ENCODE measurements at regions not wholly inside any gene's neighbourhood (a gene's known extent, or its start where the extent isn't known, plus 50 kb on each side); places are given as distances from the start of the nearest gene placed in this dataset.

GRCh38 chr18:30492552-30493129, 549.9 kb downstream of the DSC3 start:
- TF ChIP-seq, protein P1, sequence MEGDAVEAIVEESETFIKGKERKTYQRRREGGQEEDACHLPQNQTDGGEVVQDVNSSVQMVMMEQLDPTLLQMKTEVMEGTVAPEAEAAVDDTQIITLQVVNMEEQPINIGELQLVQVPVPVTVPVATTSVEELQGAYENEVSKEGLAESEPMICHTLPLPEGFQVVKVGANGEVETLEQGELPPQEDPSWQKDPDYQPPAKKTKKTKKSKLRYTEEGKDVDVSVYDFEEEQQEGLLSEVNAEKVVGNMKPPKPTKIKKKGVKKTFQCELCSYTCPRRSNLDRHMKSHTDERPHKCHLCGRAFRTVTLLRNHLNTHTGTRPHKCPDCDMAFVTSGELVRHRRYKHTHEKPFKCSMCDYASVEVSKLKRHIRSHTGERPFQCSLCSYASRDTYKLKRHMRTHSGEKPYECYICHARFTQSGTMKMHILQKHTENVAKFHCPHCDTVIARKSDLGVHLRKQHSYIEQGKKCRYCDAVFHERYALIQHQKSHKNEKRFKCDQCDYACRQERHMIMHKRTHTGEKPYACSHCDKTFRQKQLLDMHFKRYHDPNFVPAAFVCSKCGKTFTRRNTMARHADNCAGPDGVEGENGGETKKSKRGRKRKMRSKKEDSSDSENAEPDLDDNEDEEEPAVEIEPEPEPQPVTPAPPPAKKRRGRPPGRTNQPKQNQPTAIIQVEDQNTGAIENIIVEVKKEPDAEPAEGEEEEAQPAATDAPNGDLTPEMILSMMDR (IDR thresholded peaks at IDR 0.05; ENCODE audit: insufficient read depth, low read depth, low read length, missing control alignments), result no peak
- no peak for DNase-seq (ENCODE audit: low read depth)
- no peak overlapping the region for H3K4me3 ChIP-seq (ENCODE audit: low read length)

DNA sequence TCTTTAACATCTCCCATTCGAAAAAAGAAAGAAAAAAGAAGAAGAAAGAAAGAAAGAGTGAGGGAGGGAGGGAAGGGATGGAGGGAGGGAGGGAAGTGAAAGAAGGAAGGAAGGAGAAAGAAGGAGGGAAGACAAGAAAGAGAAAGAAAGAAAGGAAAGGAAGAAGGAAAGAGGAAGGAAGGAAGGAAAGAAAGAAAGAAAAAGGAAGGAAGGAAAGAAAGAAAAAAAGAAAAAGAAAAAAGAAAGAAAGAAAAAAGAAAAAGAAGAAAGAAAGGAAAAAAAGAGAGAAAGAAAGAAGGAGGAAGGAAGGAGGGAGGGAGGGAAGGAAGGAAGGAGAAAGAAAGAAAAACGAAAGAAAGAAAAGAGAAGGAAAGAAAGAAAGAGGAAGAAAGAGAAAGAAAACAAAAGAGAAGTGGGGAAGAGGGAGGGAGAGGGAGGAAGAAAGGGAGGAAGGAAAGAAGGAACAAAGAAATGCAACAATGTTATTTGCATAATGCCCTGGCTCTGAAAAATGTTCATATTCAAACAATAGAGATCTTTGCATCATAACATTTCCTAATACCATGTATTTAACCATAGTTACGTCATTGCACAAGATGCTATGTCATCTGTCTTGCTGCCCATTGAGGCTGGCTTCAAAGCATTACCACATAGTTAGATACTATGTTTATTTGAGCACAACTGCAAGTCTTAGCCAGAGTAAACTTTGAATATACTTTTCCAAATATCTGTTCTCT, 550.6 kb downstream of the DSC3 start:
- TF ChIP-seq, protein P1 (IDR thresholded peaks at IDR 0.05; ENCODE audit: insufficient read depth, low read depth, low read length, missing control alignments), result no peak
- DNase-seq (ENCODE audit: low read depth), result peak; percentile 21
- no peak overlapping the region for H3K4me3 ChIP-seq (ENCODE audit: low read length)

- DNase-seq (ENCODE audit: low read depth), result no peak
- H3K4me3 ChIP-seq (ENCODE audit: low read length), result no peak overlapping the region
- TF ChIP-seq, protein P1 (IDR thresholded peaks at IDR 0.05; ENCODE audit: insufficient read depth, low read depth, low read length, missing control alignments), result no peak
Observed at GRCh38 chr18:30489890-30490643, 552.5 kb downstream of the DSC3 start.

DNA sequence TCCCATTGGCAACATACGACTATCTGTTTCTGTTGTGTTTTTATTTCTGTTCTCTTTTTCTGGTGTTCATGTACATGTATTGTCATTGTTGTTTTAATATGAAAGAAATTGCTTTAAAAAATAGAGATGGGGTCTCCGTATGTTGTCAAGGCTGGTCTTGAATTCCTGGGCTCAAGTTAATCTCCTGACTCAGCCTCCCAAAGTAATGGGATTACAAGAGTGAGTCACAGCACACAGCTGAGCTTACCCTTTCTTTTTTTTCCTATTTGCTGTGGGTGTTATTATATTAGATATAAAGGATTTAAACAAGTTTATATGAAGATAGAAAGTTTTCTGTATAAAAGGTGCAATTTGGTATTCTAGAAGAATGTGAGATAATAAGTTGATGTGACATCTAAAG, 554.6 kb downstream of the DSC3 start:
- H3K4me3 ChIP-seq (ENCODE audit: low read length), result no peak overlapping the region
- peak; percentile 55 for DNase-seq (ENCODE audit: low read depth)
- TF ChIP-seq, protein P1 (IDR thresholded peaks at IDR 0.05; ENCODE audit: insufficient read depth, low read depth, low read length, missing control alignments), result no peak

GRCh38 chr18:30486856-30487255, 555.7 kb downstream of the DSC3 start:
- peak; percentile 14 for DNase-seq (ENCODE audit: low read depth)
- no peak overlapping the region for H3K4me3 ChIP-seq (ENCODE audit: low read length)
- TF ChIP-seq, protein P1 (IDR thresholded peaks at IDR 0.05; ENCODE audit: insufficient read depth, low read depth, low read length, missing control alignments), result no peak

GRCh38 chr18:30485078-30485477, 557.5 kb downstream of the DSC3 start:
- peak; percentile 68 for DNase-seq (ENCODE audit: low read depth)
- TF ChIP-seq, protein P1 (IDR thresholded peaks at IDR 0.05; ENCODE audit: insufficient read depth, low read depth, low read length, missing control alignments), result no peak
- no peak overlapping the region for H3K4me3 ChIP-seq (ENCODE audit: low read length)
